H1 (cell line): ENCODE measurements at regions not wholly inside any gene's neighbourhood (a gene's known extent, or its start where the extent isn't known, plus 50 kb on each side); places are given as distances from the start of the nearest gene placed in this dataset.

ENCODE experiments used
- CEBPB ChIP-seq: IDR thresholded peaks from 2 replicates; pipeline ENCODE4 v1.6.1; 2012; ENCODE audit warnings: low read depth, low read length
- GTF2F1 ChIP-seq: IDR thresholded peaks from 2 replicates; pipeline ENCODE4 v1.6.1; 2012; ENCODE audit warnings: low read depth, low read length, improper control_type of control experiment, borderline replicate concordance
- POLR2AphosphoS5 ChIP-seq: IDR thresholded peaks from 2 replicates; pipeline ENCODE4 v1.6.1; 2011; ENCODE audit warnings: low read depth, low read length
- ZNF274 ChIP-seq: IDR thresholded peaks from 2 replicates; pipeline ENCODE4 v1.7.0; 2012; ENCODE audit warnings: low read length, borderline replicate concordance; ENCODE audit errors: extremely low read depth
- TF ChIP-seq, protein P1 (sequence below), 3 experiments: IDR thresholded peaks; 1 replicate in 2 of 3; 2 replicates in 1 of 3; pipeline versions ENCODE4 v1.5.1 to v1.6.1; 2011; ENCODE audit warnings: low read length in 3 of 3, mild to moderate bottlenecking in 3 of 3, inconsistent platforms in 2 of 3, low read depth in 1 of 3, moderate library complexity in 1 of 3; ENCODE audit not compliant: insufficient read depth in 1 of 3; ENCODE audit errors: control extremely low read depth in 1 of 3

DNA sequence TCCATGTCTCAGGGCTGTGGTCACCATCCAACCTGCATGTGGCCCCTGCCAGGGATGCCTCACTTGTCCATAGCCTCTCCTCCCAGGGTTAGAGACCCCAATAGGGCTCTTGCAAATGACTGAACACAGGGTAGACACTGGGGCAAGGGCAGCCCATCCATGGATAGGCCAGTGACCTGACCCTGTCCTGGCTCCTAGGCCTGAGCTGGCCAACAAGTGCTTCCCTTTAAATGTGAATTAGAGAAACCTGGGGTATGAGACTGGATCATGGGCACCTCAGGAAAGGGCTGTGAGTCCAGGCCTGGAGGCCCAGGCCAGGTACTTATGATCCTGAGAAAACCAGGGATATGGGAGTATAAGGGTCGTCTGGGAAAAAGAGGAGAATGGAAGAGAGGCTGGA lies 64.5 kb downstream of the COPS8 start:
- TF ChIP-seq GTF2F1: no peak
- no peak for TF ChIP-seq ZNF274
- TF ChIP-seq CEBPB: no peak
- TF ChIP-seq POLR2AphosphoS5: no peak
- TF ChIP-seq, protein P1, sequence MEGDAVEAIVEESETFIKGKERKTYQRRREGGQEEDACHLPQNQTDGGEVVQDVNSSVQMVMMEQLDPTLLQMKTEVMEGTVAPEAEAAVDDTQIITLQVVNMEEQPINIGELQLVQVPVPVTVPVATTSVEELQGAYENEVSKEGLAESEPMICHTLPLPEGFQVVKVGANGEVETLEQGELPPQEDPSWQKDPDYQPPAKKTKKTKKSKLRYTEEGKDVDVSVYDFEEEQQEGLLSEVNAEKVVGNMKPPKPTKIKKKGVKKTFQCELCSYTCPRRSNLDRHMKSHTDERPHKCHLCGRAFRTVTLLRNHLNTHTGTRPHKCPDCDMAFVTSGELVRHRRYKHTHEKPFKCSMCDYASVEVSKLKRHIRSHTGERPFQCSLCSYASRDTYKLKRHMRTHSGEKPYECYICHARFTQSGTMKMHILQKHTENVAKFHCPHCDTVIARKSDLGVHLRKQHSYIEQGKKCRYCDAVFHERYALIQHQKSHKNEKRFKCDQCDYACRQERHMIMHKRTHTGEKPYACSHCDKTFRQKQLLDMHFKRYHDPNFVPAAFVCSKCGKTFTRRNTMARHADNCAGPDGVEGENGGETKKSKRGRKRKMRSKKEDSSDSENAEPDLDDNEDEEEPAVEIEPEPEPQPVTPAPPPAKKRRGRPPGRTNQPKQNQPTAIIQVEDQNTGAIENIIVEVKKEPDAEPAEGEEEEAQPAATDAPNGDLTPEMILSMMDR (IDR thresholded peaks at IDR 0.05; ENCODE audit: control extremely low read depth in 1 of 3, insufficient read depth in 1 of 3, low read depth in 1 of 3, low read length in 3 of 3): no peak
